Astrocyte of the spinal cord (primary cell): ENCODE measurements at regions not wholly inside any gene's neighbourhood (a gene's known extent, or its start where the extent isn't known, plus 50 kb on each side); places are given as distances from the start of the nearest gene placed in this dataset.

Experiments
- DNase-seq: peaks from one replicate; pipeline ENCODE4 v3.0.0; 2011; ENCODE audit warnings: low read depth, low spot score
- H3K4me3 ChIP-seq: 2 replicates; pipeline ENCODE4 v1.5.1; 2011; ENCODE audit warnings: low read depth, mild to moderate bottlenecking, low read length, moderate library complexity
- in situ Hi-C: cut with HindIII; loops from 2 replicates; pipeline ENCODE4 v1.10.0; 2017; ENCODE audit warnings: low sequenced_read_pairs
- TF ChIP-seq, protein P1 (sequence below): IDR thresholded peaks from 2 replicates; pipeline ENCODE4 v1.5.1; 2012; ENCODE audit warnings: low read depth, mild to moderate bottlenecking, low read length, inconsistent platforms

DNA sequence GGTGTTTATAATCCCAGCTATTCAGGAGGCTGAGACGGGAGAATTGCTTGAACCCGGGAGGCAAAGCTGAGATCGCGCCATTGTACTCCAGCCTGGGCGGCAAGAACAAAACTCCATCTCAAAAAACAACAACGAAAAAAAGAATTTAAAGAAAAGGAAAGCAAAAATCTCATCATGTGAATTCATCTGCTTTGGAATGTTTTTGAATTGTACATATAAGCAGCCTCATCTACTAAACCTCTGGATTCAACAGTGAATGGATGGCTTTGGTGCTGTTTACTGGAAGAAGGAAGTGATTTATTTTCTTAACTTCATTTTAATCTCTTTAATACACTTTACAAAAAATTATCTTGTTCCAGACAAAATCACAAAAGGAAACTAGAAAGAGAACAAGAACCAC lies 51.8 kb upstream of the PNRC1 start:
- TF ChIP-seq, protein P1, sequence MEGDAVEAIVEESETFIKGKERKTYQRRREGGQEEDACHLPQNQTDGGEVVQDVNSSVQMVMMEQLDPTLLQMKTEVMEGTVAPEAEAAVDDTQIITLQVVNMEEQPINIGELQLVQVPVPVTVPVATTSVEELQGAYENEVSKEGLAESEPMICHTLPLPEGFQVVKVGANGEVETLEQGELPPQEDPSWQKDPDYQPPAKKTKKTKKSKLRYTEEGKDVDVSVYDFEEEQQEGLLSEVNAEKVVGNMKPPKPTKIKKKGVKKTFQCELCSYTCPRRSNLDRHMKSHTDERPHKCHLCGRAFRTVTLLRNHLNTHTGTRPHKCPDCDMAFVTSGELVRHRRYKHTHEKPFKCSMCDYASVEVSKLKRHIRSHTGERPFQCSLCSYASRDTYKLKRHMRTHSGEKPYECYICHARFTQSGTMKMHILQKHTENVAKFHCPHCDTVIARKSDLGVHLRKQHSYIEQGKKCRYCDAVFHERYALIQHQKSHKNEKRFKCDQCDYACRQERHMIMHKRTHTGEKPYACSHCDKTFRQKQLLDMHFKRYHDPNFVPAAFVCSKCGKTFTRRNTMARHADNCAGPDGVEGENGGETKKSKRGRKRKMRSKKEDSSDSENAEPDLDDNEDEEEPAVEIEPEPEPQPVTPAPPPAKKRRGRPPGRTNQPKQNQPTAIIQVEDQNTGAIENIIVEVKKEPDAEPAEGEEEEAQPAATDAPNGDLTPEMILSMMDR = no peak
- no peak for DNase-seq
- in situ Hi-C loops = no loop called here
- H3K4me3 ChIP-seq = no peak overlapping the region

DNA sequence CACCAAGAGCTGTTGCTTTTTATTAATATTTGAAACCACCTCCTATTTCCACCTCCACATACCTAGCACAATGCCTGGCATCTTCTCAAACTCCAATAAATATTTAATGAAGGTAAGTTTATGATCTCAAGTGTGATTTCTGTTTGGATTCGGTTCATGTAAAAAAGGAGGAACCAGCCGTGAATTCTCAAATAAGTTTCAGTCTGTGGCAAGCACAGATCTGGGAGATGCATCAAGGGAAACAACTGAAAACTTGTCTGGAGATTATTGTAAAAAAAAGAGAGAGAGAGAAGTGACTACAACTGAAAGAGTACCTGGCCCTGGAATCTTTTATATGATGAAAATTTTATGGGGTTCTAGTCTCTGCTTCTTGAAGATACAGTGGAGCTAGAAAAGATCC lies 52.8 kb upstream of the PNRC1 start:
- H3K4me3 ChIP-seq = no peak overlapping the region
- TF ChIP-seq, protein P1 = no peak
- no peak for DNase-seq
- in situ Hi-C loops = no loop called here

DNA sequence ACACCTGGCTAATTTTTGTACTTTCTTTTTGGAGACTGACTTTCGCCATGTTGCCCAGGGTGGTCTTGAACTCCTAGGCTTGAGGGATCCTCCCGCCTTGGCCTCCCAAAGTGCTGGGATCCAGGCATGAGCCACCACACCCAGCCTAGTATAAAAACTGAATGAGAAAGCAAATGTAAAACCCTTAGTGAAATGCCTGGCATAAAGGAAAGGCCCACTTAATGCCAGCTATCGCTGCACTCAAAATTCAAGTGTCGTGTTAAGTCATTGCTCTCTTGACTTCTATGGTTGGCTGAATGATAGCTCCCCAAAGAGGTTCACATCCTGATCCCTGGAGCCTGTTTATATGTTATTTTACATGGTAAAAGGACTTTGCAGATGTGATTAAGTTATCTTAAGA lies 54.4 kb upstream of the PNRC1 start:
- TF ChIP-seq, protein P1 = no peak
- no peak overlapping the region for H3K4me3 ChIP-seq
- no peak for DNase-seq
- in situ Hi-C loops = no loop called here

GRCh38 chr6:89025633-89026032 lies 54.9 kb upstream of the PNRC1 start:
- no peak overlapping the region for H3K4me3 ChIP-seq
- in situ Hi-C loops = no loop called here
- TF ChIP-seq, protein P1 = no peak
- no peak for DNase-seq

- TF ChIP-seq, protein P1 = no peak
- in situ Hi-C loops = no loop called here
- no peak overlapping the region for H3K4me3 ChIP-seq
- no peak for DNase-seq
These were observed 56.1 kb upstream of the PNRC1 start for GRCh38 chr6:89024456-89024855.

DNA sequence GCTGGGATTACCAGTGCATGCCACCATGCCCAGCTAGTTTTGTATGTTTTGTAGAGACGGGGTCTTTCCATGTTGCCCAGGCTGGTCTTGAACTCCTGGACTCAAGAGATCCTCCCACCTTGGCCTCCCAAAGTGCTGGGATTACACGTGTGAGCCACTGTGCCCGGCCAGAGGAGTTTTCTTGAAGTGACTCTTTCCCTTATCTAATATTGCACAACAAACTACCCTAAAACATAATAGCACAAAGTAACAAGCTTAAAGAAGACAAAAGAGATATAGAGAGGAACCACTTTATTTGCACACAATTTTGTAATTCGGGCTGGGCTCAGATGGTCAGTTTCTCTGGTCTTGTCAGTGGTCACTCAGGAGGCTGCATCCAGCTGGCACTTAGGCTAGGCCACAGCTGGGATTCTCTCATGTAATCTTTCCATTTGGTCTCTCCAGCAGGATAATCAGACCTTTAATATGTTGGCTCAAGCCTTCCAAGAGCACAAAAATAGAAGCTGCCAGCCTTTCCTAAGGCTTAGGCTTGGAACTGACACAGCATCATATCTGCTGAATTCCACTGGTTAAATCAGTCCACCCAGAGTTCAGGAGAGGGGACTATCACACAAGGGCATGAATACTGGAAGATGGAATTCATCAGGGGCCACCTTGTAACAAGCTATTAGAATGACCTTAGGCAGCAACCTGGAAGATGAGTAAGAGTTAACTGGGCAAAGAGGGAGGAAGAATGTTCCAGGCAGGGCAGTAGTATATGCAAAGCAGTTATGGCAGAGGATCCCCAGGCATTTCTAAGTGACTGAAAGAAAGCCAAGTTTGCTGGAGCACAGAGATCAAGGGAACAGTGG lies 56.7 kb upstream of the PNRC1 start:
- in situ Hi-C loops = no loop called here
- DNase-seq = peak; percentile 11
- TF ChIP-seq, protein P1 = no peak
- no peak overlapping the region for H3K4me3 ChIP-seq
